Panc1 (cell line): ENCODE measurements at regions not wholly inside any gene's neighbourhood (a gene's known extent, or its start where the extent isn't known, plus 50 kb on each side); places are given as distances from the start of the nearest gene placed in this dataset.

Experiments
- POLR2AphosphoS5 ChIP-seq: IDR thresholded peaks from 2 replicates; pipeline ENCODE4 v1.6.1; 2012; ENCODE audit warnings: mild to moderate bottlenecking, low read depth, low read length, moderate library complexity
- TF ChIP-seq, protein P1 (sequence below): fragments of 450-650 bp; IDR thresholded peaks from 2 replicates; pipeline ENCODE4 v1.5.1; 2017; ENCODE audit warnings: mild to moderate bottlenecking
- TF ChIP-seq, protein P2 (sequence below), 2 experiments: IDR thresholded peaks; 2 replicates each; pipeline ENCODE4 v1.6.1; 2011 to 2012; ENCODE audit warnings: low read depth in 2 of 2, control low read depth in 1 of 2, low read length in 1 of 2, mild to moderate bottlenecking in 1 of 2, moderate library complexity in 1 of 2; ENCODE audit not compliant: insufficient read depth in 1 of 2

DNA sequence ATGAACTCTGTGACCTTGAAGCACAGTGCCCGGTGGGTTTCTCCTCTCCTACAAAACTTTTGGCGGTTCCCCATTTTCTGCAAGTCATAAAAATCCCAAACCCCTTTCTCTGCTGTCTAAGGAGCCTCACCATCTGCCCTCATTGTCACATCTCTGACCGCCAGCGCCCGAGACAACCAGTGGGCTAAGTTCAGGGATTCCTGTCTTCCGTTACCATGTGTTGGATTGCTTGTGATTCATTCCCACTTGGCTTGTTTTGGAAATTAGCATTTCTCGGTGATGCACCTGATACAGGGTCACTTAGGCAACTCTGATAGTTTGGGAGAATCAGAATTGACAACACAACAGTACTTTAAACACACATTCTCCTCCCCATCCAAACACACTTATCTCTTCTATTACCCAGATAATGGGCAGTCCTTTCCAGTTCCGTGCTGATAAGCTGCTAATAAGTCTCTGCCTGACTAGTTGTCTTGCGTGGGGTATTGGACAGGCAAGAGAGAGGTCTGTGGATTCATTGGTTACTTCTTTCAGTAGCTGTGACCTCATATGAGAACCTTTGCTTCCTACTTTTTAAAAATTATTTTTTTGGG, 70.0 kb upstream of the KLF4 start:
- TF ChIP-seq, protein P1, sequence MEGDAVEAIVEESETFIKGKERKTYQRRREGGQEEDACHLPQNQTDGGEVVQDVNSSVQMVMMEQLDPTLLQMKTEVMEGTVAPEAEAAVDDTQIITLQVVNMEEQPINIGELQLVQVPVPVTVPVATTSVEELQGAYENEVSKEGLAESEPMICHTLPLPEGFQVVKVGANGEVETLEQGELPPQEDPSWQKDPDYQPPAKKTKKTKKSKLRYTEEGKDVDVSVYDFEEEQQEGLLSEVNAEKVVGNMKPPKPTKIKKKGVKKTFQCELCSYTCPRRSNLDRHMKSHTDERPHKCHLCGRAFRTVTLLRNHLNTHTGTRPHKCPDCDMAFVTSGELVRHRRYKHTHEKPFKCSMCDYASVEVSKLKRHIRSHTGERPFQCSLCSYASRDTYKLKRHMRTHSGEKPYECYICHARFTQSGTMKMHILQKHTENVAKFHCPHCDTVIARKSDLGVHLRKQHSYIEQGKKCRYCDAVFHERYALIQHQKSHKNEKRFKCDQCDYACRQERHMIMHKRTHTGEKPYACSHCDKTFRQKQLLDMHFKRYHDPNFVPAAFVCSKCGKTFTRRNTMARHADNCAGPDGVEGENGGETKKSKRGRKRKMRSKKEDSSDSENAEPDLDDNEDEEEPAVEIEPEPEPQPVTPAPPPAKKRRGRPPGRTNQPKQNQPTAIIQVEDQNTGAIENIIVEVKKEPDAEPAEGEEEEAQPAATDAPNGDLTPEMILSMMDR: no peak
- TF ChIP-seq POLR2AphosphoS5: no peak
- TF ChIP-seq, protein P2, sequence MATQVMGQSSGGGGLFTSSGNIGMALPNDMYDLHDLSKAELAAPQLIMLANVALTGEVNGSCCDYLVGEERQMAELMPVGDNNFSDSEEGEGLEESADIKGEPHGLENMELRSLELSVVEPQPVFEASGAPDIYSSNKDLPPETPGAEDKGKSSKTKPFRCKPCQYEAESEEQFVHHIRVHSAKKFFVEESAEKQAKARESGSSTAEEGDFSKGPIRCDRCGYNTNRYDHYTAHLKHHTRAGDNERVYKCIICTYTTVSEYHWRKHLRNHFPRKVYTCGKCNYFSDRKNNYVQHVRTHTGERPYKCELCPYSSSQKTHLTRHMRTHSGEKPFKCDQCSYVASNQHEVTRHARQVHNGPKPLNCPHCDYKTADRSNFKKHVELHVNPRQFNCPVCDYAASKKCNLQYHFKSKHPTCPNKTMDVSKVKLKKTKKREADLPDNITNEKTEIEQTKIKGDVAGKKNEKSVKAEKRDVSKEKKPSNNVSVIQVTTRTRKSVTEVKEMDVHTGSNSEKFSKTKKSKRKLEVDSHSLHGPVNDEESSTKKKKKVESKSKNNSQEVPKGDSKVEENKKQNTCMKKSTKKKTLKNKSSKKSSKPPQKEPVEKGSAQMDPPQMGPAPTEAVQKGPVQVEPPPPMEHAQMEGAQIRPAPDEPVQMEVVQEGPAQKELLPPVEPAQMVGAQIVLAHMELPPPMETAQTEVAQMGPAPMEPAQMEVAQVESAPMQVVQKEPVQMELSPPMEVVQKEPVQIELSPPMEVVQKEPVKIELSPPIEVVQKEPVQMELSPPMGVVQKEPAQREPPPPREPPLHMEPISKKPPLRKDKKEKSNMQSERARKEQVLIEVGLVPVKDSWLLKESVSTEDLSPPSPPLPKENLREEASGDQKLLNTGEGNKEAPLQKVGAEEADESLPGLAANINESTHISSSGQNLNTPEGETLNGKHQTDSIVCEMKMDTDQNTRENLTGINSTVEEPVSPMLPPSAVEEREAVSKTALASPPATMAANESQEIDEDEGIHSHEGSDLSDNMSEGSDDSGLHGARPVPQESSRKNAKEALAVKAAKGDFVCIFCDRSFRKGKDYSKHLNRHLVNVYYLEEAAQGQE (IDR thresholded peaks at IDR 0.05; ENCODE audit: insufficient read depth in 1 of 2, low read depth in 2 of 2, low read length in 1 of 2): no peak
